ENCODE measurements at regions not wholly inside any gene's neighbourhood (a gene's known extent, or its start where the extent isn't known, plus 50 kb on each side); places are given as distances from the start of the nearest gene placed in this dataset.

GRCh38 chr16:65681406-65681805 lies 559.5 kb upstream of the CDH11 start:
- H3K4me2 ChIP-seq (ENCODE audit: low read length), result no peak overlapping the region
- no peaks in the 10 kb centered on the region for H3K4me1 ChIP-seq (ENCODE audit: control insufficient read depth, low read length)
- no peaks in the 10 kb centered on the region; the same call in 1 of the 2 replicates for H3K9me3 ChIP-seq (ENCODE audit: control insufficient read depth, insufficient read depth, low read length)
- H4K20me1 ChIP-seq (ENCODE audit: control insufficient read depth, insufficient read depth, low read depth, low read length), result no peaks in the 10 kb centered on the region
- H3K79me2 ChIP-seq (ENCODE audit: control insufficient read depth, low read length), result no peaks in the 10 kb centered on the region
- H3K27me3 ChIP-seq (ENCODE audit: control insufficient read depth, low read length), result no peaks in the 10 kb centered on the region
- TF ChIP-seq EZH2phosphoT487 (IDR thresholded peaks at IDR 0.05; ENCODE audit: borderline replicate concordance, low read length), result no peak
- no peaks in the 10 kb centered on the region for H3K36me3 ChIP-seq (ENCODE audit: control insufficient read depth, low read length)
- no peaks in the 10 kb centered on the region for H3F3A ChIP-seq (ENCODE audit: control insufficient read depth, insufficient read depth)
- H3K4me3 ChIP-seq (ENCODE audit: low read length), result no peak overlapping the region
- no peaks in the 10 kb centered on the region for H3K9me2 ChIP-seq (replicated peaks; ENCODE audit: control insufficient read depth, low read length)
- no peak overlapping the region for H3K27ac ChIP-seq (ENCODE audit: low read depth, low read length)

- H3K27me3 ChIP-seq (ENCODE audit: control insufficient read depth, low read length), result no peaks in the 10 kb centered on the region
- H3K4me3 ChIP-seq (ENCODE audit: low read length), result no peak overlapping the region
- no peaks in the 10 kb centered on the region for H3K9me2 ChIP-seq (replicated peaks; ENCODE audit: control insufficient read depth, low read length)
- no peaks in the 10 kb centered on the region for H3K79me2 ChIP-seq (ENCODE audit: control insufficient read depth, low read length)
- H4K20me1 ChIP-seq (ENCODE audit: control insufficient read depth, insufficient read depth, low read depth, low read length), result no peaks in the 10 kb centered on the region
- TF ChIP-seq CTCF (IDR thresholded peaks at IDR 0.05; ENCODE audit: low read depth, low read length, poor library complexity, severe bottlenecking), result no peak
- H3K4me1 ChIP-seq (ENCODE audit: control insufficient read depth, low read length), result no peaks in the 10 kb centered on the region
- H3K27ac ChIP-seq (ENCODE audit: low read depth, low read length), result no peak overlapping the region
- H3K9me3 ChIP-seq (ENCODE audit: control insufficient read depth, insufficient read depth, low read length), result no peaks in the 10 kb centered on the region; the same call in 1 of the 2 replicates
- no peaks in the 10 kb centered on the region for H3K36me3 ChIP-seq (ENCODE audit: control insufficient read depth, low read length)
- no peak overlapping the region for H3K4me2 ChIP-seq (ENCODE audit: low read length)
- no peaks in the 10 kb centered on the region for H3F3A ChIP-seq (ENCODE audit: control insufficient read depth, insufficient read depth)
Measured at GRCh38 chr16:65679785-65680184, 557.9 kb upstream of the CDH11 start.

GRCh38 chr16:65675161-65675560 lies 553.3 kb upstream of the CDH11 start:
- Histone ChIP-seq H3F3A (ENCODE audit: control insufficient read depth, insufficient read depth) (no peaks in the 10 kb centered on the region), H3K4me2 (ENCODE audit: low read length) (no peak overlapping the region), H3K4me1 (ENCODE audit: control insufficient read depth, low read length) (no peaks in the 10 kb centered on the region), H3K27ac (ENCODE audit: low read depth, low read length) (no peak overlapping the region), H4K20me1 (ENCODE audit: control insufficient read depth, insufficient read depth, low read depth, low read length) (no peaks in the 10 kb centered on the region), H3K36me3 (ENCODE audit: control insufficient read depth, low read length) (no peaks in the 10 kb centered on the region), H3K9me2 (replicated peaks; ENCODE audit: control insufficient read depth, low read length) (no peaks in the 10 kb centered on the region), H3K4me3 (ENCODE audit: low read length) (no peak overlapping the region), H3K27me3 (ENCODE audit: control insufficient read depth, low read length) (no peaks in the 10 kb centered on the region), H3K79me2 (ENCODE audit: control insufficient read depth, low read length) (no peaks in the 10 kb centered on the region), H3K9me3 (ENCODE audit: control insufficient read depth, insufficient read depth, low read length) (no peaks in the 10 kb centered on the region)
- no peak for TF ChIP-seq CTCF (IDR thresholded peaks at IDR 0.05; ENCODE audit: low read depth, low read length, poor library complexity, severe bottlenecking)
- no peak for TF ChIP-seq EZH2phosphoT487 (IDR thresholded peaks at IDR 0.05; ENCODE audit: borderline replicate concordance, low read length)

GRCh38 chr16:65672960-65673359 lies 551.1 kb upstream of the CDH11 start:
- H3K27me3 ChIP-seq (ENCODE audit: control insufficient read depth, low read length), result no peaks in the 10 kb centered on the region
- H3K79me2 ChIP-seq (ENCODE audit: control insufficient read depth, low read length), result no peaks in the 10 kb centered on the region
- H3K9me2 ChIP-seq (replicated peaks; ENCODE audit: control insufficient read depth, low read length), result no peaks in the 10 kb centered on the region
- no peaks in the 10 kb centered on the region for H3K9me3 ChIP-seq (ENCODE audit: control insufficient read depth, insufficient read depth, low read length)
- no peak overlapping the region for H3K4me3 ChIP-seq (ENCODE audit: low read length)
- H3F3A ChIP-seq (ENCODE audit: control insufficient read depth, insufficient read depth), result no peaks in the 10 kb centered on the region
- TF ChIP-seq CTCF (IDR thresholded peaks at IDR 0.05; ENCODE audit: low read depth, low read length, poor library complexity, severe bottlenecking) (no peak), EZH2phosphoT487 (IDR thresholded peaks at IDR 0.05; ENCODE audit: borderline replicate concordance, low read length) (no peak)
- H3K4me2 ChIP-seq (ENCODE audit: low read length), result no peak overlapping the region
- no peaks in the 10 kb centered on the region for H3K36me3 ChIP-seq (ENCODE audit: control insufficient read depth, low read length)
- H3K4me1 ChIP-seq (ENCODE audit: control insufficient read depth, low read length), result no peaks in the 10 kb centered on the region
- H4K20me1 ChIP-seq (ENCODE audit: control insufficient read depth, insufficient read depth, low read depth, low read length), result no peaks in the 10 kb centered on the region
- no peak overlapping the region for H3K27ac ChIP-seq (ENCODE audit: low read depth, low read length)

All from DOHH2 (cell line).